IPS DF 4.7 (cell line): ENCODE measurements at regions not wholly inside any gene's neighbourhood (a gene's known extent, or its start where the extent isn't known, plus 50 kb on each side); places are given as distances from the start of the nearest gene placed in this dataset.

ENCODE experiments used
- DNase-seq: peaks from one replicate; pipeline ENCODE4 v3.0.0-alpha.2; 2013; ENCODE audit warnings: low spot score; ENCODE audit errors: extremely low read depth

GRCh38 chr10:4775808-4776207, 50.2 kb upstream of the AKR1E2 start:
- no peak for DNase-seq

GRCh38 chr10:4772202-4772570, 53.8 kb upstream of the AKR1E2 start:
- no peak for DNase-seq

- no peak for DNase-seq
Observed at GRCh38 chr10:4771554-4772201, 54.3 kb upstream of the AKR1E2 start.

- DNase-seq = no peak
Observed at GRCh38 chr10:4770801-4771553, 55.0 kb upstream of the AKR1E2 start.

DNA sequence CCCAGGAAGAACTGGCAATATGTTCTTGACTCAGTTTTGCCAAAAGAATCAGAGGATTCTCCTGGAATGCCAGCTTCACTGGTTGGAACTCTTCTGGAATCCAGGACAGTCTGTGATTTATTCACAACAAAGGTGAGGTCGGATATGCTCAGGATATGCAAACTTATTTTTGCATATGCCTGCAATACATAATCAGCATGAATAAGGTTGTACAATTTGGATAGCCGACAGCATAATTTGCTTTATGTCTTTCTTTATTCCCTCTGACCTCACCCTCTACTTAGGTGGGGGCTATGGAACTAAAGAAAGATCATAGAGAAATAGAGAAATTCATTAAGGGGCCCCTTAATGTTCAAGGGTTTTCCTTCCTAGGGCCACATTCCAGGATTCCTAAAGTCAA, 57.6 kb upstream of the AKR1E2 start:
- DNase-seq = no peak

DNA sequence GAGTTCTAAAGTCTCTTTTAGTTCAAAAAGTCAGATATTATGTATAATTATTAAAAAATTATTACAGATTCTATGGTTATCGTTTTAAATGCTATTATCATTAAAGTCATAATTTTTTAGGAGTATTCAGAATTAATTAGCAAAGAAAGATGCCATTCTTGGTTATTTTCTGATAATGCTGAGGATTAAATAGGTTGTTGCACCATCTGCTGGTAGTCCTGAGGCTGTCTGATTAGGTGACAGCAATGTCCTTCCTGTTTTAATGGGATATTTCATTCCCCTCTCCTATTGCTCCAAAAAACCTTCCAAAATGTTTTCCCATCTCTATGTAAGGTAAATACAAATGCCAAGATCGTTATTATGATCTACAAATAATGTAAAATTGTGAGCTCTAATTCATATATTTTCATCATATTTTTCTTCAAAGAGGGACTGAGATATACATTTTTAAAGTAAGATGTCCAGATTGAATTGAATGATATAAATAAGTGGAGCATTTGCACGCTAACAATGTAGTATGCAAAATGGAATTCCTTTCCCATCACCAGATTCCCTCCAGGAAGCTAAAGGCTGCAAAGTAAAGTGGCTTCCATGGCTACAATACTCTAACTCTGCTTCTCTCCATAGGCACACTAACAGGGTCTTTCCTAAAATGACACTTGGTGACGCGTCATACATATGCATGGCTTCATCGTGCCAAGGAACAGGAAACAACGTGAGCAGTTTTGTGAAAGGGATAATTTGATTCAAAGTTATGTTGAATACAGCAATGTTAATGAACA, 58.8 kb upstream of the AKR1E2 start:
- DNase-seq = no peak

- no peak for DNase-seq
Observed at GRCh38 chr10:4766454-4766853, 59.6 kb upstream of the AKR1E2 start.

- no peak for DNase-seq
Observed at GRCh38 chr10:4765428-4765827, 60.6 kb upstream of the AKR1E2 start.

GRCh38 chr10:4763960-4764428, 62.0 kb upstream of the AKR1E2 start:
- no peak for DNase-seq

DNA sequence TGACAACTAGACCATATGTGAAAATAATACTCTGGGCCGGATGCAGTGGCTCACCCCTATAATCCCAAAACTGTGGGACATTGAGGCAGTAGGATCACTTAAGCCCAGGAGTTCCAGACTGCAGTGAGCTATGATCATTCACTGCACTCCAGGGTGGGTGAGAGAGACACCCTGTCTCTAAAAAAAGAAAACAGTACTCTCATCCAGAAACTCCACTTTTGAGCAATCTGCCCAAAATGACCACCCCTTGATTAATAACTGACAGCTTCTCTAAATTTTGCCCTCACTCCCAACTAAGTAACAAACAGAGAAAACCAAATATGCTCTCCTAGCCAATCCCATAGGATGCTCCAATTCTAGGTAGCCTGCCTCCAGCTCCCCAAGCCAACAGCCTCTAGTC, 62.5 kb upstream of the AKR1E2 start:
- no peak for DNase-seq

DNA sequence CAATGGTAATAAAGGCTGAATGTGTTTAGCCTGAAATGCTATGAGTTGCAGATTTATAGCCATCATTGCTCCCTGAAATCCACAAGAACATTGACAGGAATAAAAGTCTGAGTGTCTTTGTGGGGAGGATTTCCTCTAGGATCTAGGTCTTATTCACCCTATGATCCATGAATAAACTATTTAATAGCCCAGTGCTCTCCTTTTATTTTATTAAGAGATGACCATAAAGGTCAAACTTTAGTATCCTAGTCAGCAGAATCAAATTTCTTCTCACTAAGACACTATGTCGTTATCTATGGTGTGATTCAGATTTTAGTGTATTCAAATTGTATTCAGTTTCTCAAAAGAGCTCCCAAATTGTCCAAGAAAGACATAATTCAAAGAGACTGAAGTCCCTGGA, 67.8 kb upstream of the AKR1E2 start:
- DNase-seq = no peak

- DNase-seq = no peak
Observed at GRCh38 chr10:4755286-4755989, 70.6 kb upstream of the AKR1E2 start.

- DNase-seq = no peak
Observed at GRCh38 chr10:4754143-4754542, 71.9 kb upstream of the AKR1E2 start.

- no peak for DNase-seq
Observed at GRCh38 chr10:4751211-4751610, 74.8 kb upstream of the AKR1E2 start.

DNA sequence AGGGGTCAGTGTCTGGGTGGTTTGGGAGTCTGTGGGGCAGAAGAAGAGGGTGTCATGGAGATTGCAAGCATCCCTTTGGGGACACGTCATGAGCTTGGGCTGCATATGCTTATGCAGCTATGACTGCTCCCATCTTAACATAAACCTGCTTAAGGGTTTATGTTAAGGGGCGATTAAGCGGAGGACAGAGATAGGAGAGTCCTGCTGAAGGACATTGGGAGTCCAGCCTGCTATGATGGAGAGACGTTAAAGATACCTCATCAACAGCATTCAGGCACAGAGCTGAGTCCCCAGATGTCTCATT, 76.8 kb upstream of the AKR1E2 start:
- no peak for DNase-seq

DNA sequence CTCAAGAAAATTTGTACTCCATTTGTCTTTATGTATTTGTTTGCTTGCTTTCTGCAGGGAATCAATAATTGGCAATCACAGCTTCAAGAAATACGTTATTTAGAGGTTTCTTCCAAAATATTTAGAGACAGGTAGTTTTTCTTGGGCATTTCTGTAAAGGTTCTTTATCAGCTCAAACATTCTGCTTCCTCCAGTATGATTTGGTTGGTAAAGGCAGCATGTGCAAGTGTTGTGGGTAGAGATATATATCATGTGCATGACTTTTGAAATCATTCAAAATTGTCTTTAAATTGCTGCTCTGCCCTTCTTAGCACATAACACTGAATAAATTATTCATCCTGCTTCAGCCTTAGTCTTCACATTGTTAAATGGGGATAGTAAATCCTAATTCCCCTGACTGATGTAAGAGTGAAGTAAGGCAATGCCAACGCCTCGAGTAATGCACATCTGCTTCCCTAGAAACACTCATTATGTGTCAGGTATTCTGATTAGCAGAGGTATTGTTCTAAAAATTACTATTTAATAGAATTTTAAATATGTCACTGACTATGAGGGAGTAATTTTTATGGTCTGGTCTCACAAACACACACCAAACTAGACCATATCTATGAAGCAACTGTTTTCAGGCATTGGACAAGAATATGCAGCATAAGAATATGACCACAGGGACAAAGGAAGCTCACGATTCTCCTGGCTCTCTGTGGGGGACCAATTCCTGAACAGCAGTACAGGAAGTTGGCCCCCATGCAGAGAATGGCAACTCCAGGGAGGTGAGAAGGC, 77.3 kb upstream of the AKR1E2 start:
- no peak for DNase-seq

GRCh38 chr10:4742217-4742616, 83.8 kb upstream of the AKR1E2 start:
- no peak for DNase-seq

GRCh38 chr10:4740471-4740870, 85.5 kb upstream of the AKR1E2 start:
- no peak for DNase-seq

GRCh38 chr10:4736608-4737007, 89.4 kb upstream of the AKR1E2 start:
- DNase-seq = no peak

GRCh38 chr10:4736183-4736582, 89.8 kb upstream of the AKR1E2 start:
- no peak for DNase-seq

GRCh38 chr10:4733843-4734224, 92.2 kb upstream of the AKR1E2 start:
- DNase-seq = no peak
